ENCODE measurements at regions not wholly inside any gene's neighbourhood (a gene's known extent, or its start where the extent isn't known, plus 50 kb on each side); places are given as distances from the start of the nearest gene placed in this dataset.
"Not testable (repeated sequence)": the region's sequence is repeated elsewhere in the genome, so short reads cannot be mapped to it uniquely, and the experiment has no call there.

DNA sequence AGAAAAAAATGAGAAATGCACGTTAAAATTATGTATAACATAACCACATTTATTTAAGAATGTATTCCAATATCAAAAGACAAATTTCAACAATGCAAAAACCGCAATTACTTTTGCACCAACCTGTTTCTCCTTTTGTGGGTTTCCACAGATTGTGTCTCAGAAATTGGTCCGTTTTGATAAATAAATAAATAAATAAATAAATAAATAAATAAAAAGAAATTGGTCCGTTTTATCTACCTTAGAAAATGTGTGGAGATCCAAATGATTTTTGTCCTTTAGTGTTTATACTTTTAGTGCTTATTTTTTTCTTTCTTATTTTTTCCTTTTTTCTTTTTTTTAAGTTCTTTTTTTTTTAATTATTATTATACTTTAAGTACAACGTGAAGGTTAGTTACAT is 1682.2 kb upstream of the TMEFF2 start:
- no peak for DNase-seq

- DNase-seq, result no peak
Measured at GRCh38 chr2:193869564-193869963, 1674.8 kb upstream of the TMEFF2 start.

GRCh38 chr2:193868833-193869232 is 1674.1 kb upstream of the TMEFF2 start:
- no peak for DNase-seq

GRCh38 chr2:193868132-193868531 is 1673.4 kb upstream of the TMEFF2 start:
- no peak for DNase-seq

- no peak for DNase-seq
Measured at GRCh38 chr2:193867454-193867853, 1672.7 kb upstream of the TMEFF2 start.

DNA sequence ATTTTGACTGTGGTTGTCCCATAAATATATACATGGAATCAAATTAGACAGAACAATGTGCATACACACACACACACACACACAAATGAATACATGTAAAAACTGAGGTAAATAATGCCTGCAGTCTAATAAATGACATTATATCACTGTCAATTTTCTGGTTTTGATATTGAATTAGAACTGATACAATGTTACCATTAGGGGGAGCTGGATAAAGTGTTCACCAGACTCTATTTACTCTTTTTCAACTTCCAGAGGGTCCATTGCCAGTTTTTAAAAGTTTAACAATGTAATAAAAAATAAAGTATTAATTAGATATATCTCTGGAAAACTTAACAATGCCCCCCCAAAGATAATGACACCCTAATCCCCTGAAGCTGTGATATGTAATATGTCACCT is 1666.8 kb upstream of the TMEFF2 start:
- DNase-seq, result no peak

- no peak for DNase-seq
Measured at GRCh38 chr2:193847991-193848390, 1653.3 kb upstream of the TMEFF2 start.

- no peak for DNase-seq
Measured at GRCh38 chr2:193847130-193847529, 1652.4 kb upstream of the TMEFF2 start.

DNA sequence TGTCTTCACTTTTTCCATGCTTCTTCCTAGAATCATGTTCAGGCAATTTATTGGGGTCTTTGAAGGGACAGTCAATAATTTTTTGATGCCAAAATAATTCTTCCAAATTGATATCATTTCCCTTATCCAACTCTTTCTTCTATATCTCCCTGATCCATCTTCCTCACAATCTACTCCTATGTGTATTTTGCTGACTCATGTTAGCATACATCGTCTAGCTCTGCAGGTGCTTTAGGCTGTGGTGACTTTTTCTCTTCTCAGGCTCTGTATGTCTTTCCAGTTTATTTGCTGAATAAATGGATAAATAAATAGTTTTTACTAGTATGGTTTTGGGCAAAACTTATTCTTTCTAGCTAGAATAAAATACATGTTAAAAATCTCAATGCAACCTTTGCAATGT is 1650.9 kb upstream of the TMEFF2 start:
- DNase-seq, result no peak

DNA sequence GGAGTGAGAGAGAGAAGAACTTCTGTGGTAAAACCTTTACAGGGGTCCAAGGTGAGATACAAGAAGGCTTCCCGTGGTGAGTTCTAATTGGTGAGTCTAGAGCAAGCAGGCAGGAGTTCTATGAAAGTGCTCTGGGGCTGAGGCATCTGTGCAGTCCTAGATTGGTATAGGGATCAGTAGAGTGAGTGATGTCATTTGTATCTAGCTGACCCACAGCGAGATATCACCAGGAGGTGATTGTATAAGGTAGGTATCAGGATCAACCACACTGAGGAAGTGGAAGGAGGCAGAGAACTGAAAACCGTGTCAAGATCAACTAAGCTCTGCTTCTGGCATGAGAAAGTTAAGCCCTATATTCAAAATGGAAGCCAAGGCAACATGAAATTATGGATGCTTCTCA is 1648.9 kb upstream of the TMEFF2 start:
- no peak for DNase-seq

- DNase-seq, result no peak
Measured at GRCh38 chr2:193841384-193842150, 1646.8 kb upstream of the TMEFF2 start.

DNA sequence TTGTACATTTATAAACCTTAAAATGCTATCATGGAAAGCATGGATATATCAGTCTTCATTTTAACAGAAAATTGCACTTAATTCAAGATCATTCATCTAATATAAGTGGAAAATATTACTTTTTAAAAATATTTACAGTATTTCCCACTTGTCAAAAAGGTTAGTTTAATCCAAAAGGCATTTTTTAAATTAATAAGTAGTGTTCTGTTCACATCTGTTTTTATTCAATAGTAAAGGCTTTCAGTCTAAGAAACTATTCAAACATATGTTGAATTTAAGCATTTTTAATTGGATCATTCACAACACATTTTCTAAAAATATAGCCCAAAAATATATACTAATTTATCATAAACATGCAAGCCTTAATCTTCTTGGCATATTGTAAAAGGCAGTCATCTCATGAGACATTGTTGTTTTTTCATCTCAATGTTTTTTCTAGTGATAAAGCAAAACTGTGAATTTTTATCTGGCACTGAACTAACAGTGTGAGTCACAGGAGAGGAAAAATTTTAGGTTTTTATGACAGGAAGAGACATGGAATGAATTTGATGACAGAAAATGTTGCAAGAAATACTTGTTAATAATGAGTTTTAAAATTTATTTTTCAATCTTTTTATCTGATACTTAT is 1642.5 kb upstream of the TMEFF2 start:
- DNase-seq, result no peak

- not testable (repeated sequence) for DNase-seq
Measured at GRCh38 chr2:193836424-193837006, 1641.8 kb upstream of the TMEFF2 start.

- DNase-seq, result not testable (repeated sequence)
Measured at GRCh38 chr2:193833895-193834294, 1639.2 kb upstream of the TMEFF2 start.

DNA sequence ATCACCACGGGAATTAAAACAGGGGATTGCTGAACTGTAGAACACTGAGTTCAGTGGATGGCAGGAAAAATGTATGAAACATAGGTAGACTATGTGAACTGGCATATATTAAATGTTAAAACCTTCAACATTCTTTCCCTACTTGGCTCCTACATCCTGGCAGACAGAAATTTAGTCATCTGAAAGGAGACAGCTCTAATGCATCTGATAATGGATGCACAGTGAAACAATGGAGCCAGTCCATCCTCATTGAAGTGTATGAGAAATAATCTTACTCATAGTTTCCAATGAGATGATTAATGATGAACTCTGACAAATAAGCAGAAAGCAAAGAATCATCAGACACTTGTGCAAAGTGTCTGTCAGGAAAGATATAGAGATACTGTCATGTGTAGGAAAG is 1629.7 kb upstream of the TMEFF2 start:
- no peak for DNase-seq

DNA sequence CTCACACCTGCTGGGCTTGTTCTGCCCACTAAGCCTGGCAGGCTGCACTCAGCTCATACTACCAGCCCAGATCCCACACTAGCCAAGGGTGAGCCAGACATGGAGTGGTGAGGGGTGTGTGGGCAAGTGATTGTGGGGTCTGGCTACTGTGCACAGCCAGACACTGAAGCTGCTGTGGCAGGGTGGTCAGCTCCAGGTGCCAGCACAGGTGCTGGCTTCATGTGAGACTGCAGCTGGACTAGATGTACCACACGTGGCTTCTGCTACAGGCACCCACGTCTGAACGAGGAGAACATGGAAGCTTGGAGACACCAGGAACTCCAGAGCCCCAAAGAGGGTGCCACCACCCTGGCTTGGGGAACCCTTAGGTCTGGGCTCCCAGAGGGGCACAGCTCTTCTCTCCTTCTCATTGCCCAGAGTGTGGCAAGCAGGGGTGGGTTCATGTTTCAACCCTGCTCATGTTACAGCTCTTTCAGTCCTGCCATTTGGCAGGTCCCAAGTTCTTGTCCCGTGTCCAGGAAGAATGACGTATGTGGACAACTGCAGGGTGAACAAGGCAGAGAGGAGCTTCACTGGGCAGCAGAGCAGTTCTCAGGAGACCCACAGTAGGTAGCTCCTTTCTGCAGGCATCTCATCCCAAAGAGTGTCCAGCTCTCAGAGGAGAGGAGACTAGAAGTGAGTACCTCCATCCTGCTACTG is 1624.2 kb upstream of the TMEFF2 start:
- DNase-seq, result no peak

DNA sequence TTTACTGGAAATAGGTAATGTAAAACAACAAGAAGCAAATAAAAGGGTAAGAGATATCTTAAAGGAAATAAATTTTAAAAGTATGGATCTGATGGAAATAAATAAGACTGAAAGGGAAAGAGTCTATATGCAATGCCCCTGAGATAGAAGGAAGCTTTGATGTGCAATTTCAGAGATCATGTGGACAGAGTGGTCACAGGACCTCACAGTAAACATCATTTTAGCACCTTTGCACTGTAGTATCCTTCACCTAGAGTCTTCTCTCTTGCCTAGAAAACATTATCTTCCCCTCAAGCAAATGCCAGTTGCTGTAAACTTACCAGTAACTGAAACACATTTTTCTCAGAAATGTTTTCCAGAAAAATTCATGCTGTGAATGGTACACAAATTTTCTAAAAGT is 1621.3 kb upstream of the TMEFF2 start:
- no peak for DNase-seq

- no peak for DNase-seq
Measured at GRCh38 chr2:193810533-193810932, 1615.8 kb upstream of the TMEFF2 start.

- DNase-seq, result no peak
Measured at GRCh38 chr2:193808877-193809276, 1614.1 kb upstream of the TMEFF2 start.

- no peak for DNase-seq
Measured at GRCh38 chr2:193806088-193806774, 1611.5 kb upstream of the TMEFF2 start.

DNA sequence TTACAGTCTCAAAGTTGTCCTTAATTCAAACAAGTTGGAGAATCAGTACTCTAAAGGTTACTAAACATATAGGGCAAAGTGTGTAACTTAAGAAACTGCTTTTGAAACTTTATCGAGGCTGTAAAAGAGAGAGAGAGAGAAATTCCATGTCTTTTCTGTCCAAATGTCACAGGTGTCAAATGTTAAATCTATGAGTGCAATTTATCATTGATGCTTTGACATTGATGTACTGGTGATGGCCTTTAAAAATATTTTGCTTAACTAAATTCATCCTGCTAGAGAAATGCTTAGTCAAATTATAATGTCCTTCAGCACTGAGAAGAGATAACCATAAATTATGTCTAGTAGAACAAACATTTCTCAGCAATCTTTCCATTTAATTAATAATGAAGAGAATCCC is 1602.1 kb upstream of the TMEFF2 start:
- no peak for DNase-seq

GRCh38 chr2:193793914-193794313 is 1599.2 kb upstream of the TMEFF2 start:
- no peak for DNase-seq

DNA sequence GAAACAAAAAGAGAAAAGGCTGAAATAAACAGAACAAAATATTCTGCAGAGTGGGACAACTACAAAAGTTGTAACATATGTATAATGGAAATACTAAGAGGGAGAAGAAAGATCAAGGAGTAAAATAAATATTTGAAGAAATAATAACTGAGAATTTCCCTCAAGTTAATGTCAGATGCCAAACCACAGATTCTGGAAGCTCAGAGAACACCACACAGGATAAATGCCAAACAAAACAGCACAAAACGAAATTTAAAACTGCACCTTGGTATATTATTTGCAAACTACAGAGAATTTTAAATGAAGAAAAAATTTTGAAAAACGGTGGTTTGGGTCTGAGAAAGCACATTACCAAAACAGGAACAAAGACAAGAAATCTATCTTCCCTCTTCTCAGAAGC is 1588.9 kb upstream of the TMEFF2 start:
- no peak for DNase-seq
